Astrocyte (in vitro differentiated cells and primary cell): ENCODE measurements at regions not wholly inside any gene's neighbourhood (a gene's known extent, or its start where the extent isn't known, plus 50 kb on each side); places are given as distances from the start of the nearest gene placed in this dataset.
"Not testable (repeated sequence)": the region's sequence is repeated elsewhere in the genome, so short reads cannot be mapped to it uniquely, and the experiment has no call there.

ENCODE experiments used
- CTCF ChIP-seq: IDR thresholded peaks from 2 replicates; pipeline ENCODE4 v1.5.1; 2011; ENCODE audit warnings: low read depth, mild to moderate bottlenecking, inconsistent platforms, low read length, moderate library complexity; ENCODE audit not compliant: insufficient read depth
- EZH2 ChIP-seq: IDR thresholded peaks from 2 replicates; pipeline ENCODE4 v1.6.1; 2012; ENCODE audit warnings: mild to moderate bottlenecking, low read length, inconsistent platforms; ENCODE audit not compliant: insufficient read depth

- not testable (repeated sequence) for TF ChIP-seq CTCF, EZH2
Measured at GRCh38 chr2:131722256-131722655, 194.6 kb downstream of the CCDC74A start.
